GM12865 (cell line): ENCODE measurements at regions not wholly inside any gene's neighbourhood (a gene's known extent, or its start where the extent isn't known, plus 50 kb on each side); places are given as distances from the start of the nearest gene placed in this dataset.

Source experiments
- DNase-seq: peaks from one replicate; pipeline ENCODE4 v3.0.0; 2010; ENCODE audit warnings: low read depth
- H3K4me3 ChIP-seq: 2 replicates; pipeline ENCODE4 v1.5.1; 2011; ENCODE audit warnings: mild to moderate bottlenecking, low read depth, low read length, control low read depth
- CTCF ChIP-seq: IDR thresholded peaks from 2 replicates; pipeline ENCODE4 v1.5.1; 2011; ENCODE audit warnings: low read length, control low read depth, low read depth, inconsistent platforms; ENCODE audit not compliant: insufficient read depth; ENCODE audit errors: missing control alignments

- DNase-seq, result no peak
- no peak for TF ChIP-seq CTCF
- H3K4me3 ChIP-seq, result no peak overlapping the region
Measured at GRCh38 chr12:65540140-65540539, 261.7 kb downstream of the MSRB3 start.

GRCh38 chr12:65546528-65546927, 268.0 kb downstream of the MSRB3 start:
- H3K4me3 ChIP-seq, result no peak overlapping the region
- TF ChIP-seq CTCF, result no peak
- no peak for DNase-seq

- no peak overlapping the region for H3K4me3 ChIP-seq
- peak; percentile 97 for TF ChIP-seq CTCF
- peak; percentile 81 for DNase-seq
Measured at GRCh38 chr12:65556676-65557437, 267.4 kb upstream of the HMGA2 start.

- no peak for DNase-seq
- TF ChIP-seq CTCF, result no peak
- no peak overlapping the region for H3K4me3 ChIP-seq
Measured at GRCh38 chr12:65557438-65558181, 266.7 kb upstream of the HMGA2 start.

GRCh38 chr12:65560286-65560685, 264.0 kb upstream of the HMGA2 start:
- DNase-seq, result no peak
- no peak overlapping the region for H3K4me3 ChIP-seq
- TF ChIP-seq CTCF, result no peak

GRCh38 chr12:65561798-65562382, 262.4 kb upstream of the HMGA2 start:
- DNase-seq, result no peak
- no peak overlapping the region for H3K4me3 ChIP-seq
- TF ChIP-seq CTCF, result no peak
